H54 (cell line): ENCODE measurements at regions not wholly inside any gene's neighbourhood (a gene's known extent, or its start where the extent isn't known, plus 50 kb on each side); places are given as distances from the start of the nearest gene placed in this dataset.

Source experiments
- DNase-seq: peaks from one replicate; pipeline ENCODE4 v3.0.0; 2011; ENCODE audit warnings: low spot score, mixed read lengths; ENCODE audit not compliant: insufficient read length
- FAIRE-seq: peaks from 3 replicates; lab custom pipeline; 2011; peaks lifted over from hg19 to GRCh38; lab: Jason Lieb, UNC
- POLR2A ChIP-seq: IDR thresholded peaks from 2 replicates; pipeline ENCODE4 v1.6.1; 2011; ENCODE audit warnings: low read depth, mild to moderate bottlenecking, low read length

DNA sequence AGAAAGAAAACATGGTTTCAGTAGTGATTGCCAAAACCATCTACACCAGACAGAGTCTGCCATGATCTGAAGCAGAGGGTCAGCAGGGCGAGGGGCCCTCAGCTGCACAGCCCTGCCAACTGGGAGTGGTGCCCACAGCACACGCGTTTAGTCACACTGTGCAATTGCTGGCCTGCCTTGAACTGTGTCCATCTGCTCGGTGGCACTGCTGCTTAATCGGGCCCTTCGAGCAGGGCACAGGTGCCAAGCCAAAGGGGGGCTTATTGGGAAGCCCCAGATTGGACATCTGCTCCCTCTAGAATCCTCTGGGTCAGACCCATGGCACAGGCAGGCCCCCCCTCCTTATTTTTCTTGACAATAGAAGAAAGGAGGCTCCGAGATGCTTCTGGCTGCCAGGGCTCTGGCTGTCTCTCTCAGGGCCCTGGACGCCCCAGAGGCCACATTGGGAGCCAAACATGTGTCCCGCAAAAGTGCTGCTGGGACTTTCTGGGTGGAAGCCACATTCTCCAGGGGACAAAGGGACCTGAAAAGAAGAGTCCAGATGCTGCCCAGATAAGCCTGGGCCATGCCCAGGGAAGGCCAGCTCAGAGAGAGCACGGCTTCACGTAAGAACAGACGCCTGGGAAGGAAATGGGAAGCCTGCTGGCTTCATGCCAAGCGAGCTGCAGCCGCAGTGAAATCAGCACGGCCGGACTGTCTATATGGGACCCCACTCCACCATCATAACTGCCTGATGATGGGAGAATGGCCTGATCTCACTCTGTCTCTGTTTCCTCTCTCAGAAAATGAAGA is 349.2 kb downstream of the GADD45G start:
- TF ChIP-seq POLR2A: no peak
- DNase-seq (no peak), FAIRE-seq (no peak)

DNA sequence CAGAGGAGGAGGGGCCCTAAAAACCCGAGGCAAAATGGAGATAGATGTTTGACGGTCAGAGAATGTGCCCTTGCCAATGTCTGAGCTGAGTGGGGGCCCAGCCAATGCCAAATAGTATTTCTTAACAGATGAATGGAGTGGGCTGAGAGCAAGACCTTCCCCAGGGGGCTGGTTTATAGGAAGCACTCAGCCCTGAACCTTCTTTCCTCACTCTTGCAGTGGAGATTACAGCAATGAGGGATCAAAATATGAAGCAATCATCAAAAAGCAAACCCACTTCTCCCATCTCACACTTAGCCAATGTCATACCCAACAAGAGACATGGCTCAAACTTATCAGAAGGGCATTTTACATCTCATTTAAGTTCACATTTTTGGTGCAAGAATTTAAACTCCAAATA is 350.3 kb downstream of the GADD45G start:
- DNase-seq (no peak), FAIRE-seq (no peak)
- no peak for TF ChIP-seq POLR2A

GRCh38 chr9:89955626-89956025 is 350.8 kb downstream of the GADD45G start:
- DNase-seq (no peak), FAIRE-seq (no peak)

GRCh38 chr9:89956331-89956730 is 351.5 kb downstream of the GADD45G start:
- no peak for FAIRE-seq
- TF ChIP-seq POLR2A: no peak
- DNase-seq: no peak

More at GRCh38 chr9:89955626-89956025, 350.8 kb downstream of the GADD45G start:
- no peak for TF ChIP-seq POLR2A

DNA sequence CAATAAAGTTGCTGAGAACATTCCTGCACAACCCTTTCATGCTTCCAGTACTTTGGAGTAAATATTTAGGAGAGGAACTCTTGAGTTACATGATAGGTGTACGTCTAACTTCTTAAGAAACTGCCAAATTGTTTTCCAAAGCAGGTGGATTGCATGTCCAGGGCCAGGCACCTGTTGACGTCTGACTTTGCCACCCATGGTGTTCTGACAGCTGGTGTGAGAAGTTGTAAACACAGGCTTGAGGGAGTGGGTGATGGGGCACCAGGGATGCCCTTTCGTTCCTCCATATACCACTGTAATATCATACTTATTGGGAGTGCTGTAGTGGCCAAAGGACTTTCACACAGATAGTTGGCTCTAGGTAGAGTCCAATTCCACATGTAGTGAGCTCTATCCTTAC is 352.1 kb downstream of the GADD45G start:
- DNase-seq: no peak
- no peak for TF ChIP-seq POLR2A
- FAIRE-seq: no peak

- FAIRE-seq (no peak), DNase-seq (no peak)
- TF ChIP-seq POLR2A: no peak
Observed at GRCh38 chr9:89958086-89958485, 353.3 kb downstream of the GADD45G start.

- no peak for TF ChIP-seq POLR2A
- DNase-seq: no peak
- FAIRE-seq: no peak
Observed at GRCh38 chr9:89961616-89962341, 357.0 kb downstream of the GADD45G start.

DNA sequence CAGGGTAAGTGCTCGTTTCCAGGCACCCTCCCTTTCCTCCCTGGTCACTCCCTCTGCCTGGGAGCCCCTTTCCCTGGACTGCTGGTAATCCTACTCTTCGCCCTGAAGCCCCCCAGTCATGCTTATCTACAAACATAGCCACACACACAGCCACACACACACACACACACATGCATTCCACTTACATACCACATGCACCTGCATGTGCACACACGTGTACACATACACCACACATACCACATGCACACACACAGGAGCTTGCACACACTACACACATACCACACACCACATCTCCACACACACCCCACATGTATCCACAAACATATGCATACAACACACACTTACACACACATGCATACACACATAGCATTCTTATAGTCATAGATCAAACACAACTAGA is 358.5 kb downstream of the GADD45G start:
- DNase-seq (no peak), FAIRE-seq (no peak)
- no peak for TF ChIP-seq POLR2A

DNA sequence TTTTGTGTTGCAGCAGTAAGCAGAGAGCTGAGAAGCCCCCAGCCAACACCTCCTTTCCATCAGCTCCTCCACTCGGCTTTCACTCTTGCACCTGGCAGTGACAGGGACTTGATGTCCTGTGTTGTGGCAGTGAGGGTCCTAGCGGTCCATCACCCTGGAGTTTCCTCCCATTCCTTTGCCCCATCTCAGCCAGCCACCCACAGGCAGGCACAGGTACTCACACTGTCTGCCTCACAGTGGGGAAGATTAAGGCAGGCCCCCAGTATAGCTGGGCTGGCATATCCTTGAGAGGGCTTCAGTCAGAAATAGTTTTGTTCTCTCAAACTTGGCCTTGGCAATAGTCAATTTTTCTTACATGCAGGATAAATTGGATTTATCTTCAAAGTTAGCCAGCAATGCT is 362.7 kb downstream of the GADD45G start:
- DNase-seq (no peak), FAIRE-seq (no peak)
- TF ChIP-seq POLR2A: no peak

DNA sequence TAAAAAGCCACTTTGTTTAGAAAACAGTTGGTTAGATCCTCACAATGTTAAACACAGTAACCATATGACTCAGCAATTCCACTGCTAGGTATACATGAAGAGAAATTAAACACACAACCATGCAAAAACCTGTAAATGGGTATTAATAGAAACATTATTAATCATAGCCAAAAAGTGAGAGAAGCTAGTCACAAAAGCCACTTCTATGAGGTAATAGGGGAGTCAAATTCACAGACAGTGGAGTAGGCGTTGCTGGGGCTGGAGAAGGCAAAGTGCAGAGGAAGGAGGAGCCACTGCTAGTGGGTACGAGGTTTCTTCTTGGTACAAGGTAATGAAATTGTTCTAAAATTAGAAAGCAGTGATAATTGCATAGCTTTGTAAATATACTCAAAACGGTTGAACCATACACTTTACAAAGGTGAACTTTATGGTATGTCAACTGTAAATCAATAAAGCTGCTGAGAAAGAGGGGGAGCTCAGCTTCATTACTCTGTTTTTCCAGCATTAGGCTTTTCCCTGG is 364.4 kb downstream of the GADD45G start:
- DNase-seq (no peak), FAIRE-seq (no peak)
- TF ChIP-seq POLR2A: no peak

GRCh38 chr9:89969881-89970639 is 365.2 kb downstream of the GADD45G start:
- DNase-seq (no peak), FAIRE-seq (no peak)
- TF ChIP-seq POLR2A: no peak

GRCh38 chr9:89970701-89971100 is 365.9 kb downstream of the GADD45G start:
- DNase-seq: no peak
- no peak for TF ChIP-seq POLR2A
- no peak for FAIRE-seq

GRCh38 chr9:89972535-89972934 is 367.7 kb downstream of the GADD45G start:
- no peak for FAIRE-seq
- no peak for DNase-seq
- TF ChIP-seq POLR2A: no peak

DNA sequence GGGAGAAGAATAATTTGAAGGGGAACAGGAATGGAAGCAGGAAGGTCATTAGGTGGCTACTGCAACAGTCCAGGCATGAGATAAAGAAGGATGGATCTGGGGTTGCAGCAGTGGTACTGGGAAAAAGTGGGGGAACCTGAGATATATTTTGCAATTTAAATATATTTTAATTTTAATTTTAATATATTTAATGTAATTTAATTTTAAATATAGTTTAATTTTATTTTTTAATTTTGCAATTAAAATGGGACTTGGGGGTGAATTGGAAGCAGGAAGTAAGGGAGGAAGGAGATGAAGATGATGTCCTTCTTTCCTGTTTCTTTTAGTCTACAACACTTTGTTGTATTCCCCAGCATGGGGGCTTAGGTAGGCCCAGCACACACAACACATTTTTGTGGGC is 369.8 kb downstream of the GADD45G start:
- TF ChIP-seq POLR2A: no peak
- DNase-seq (no peak), FAIRE-seq (no peak)
